HG02973 (cell line): ENCODE measurements at regions not wholly inside any gene's neighbourhood (a gene's known extent, or its start where the extent isn't known, plus 50 kb on each side); places are given as distances from the start of the nearest gene placed in this dataset.

Source experiments
- ATAC-seq: cut with Tn5 transposase; IDR thresholded peaks from one replicate; pipeline ENCODE4 v1.9.1; 2021; ENCODE audit warnings: moderate library complexity; ENCODE audit not compliant: unreplicated experiment

GRCh38 chr16:31700530-31701388 is 172.8 kb upstream of the ZNF267 start:
- peak; percentile 37 for ATAC-seq

GRCh38 chr16:31701734-31702133 is 171.9 kb upstream of the ZNF267 start:
- no peak for ATAC-seq

GRCh38 chr16:31702796-31703195 is 170.8 kb upstream of the ZNF267 start:
- no peak for ATAC-seq

GRCh38 chr16:31703526-31704128 is 170.0 kb upstream of the ZNF267 start:
- ATAC-seq: no peak

- no peak for ATAC-seq
These were observed 169.5 kb upstream of the ZNF267 start for GRCh38 chr16:31704138-31704537.

GRCh38 chr16:31705371-31705770 is 168.2 kb upstream of the ZNF267 start:
- no peak for ATAC-seq

GRCh38 chr16:31706318-31706717 is 167.3 kb upstream of the ZNF267 start:
- ATAC-seq: no peak

GRCh38 chr16:31706925-31707324 is 166.7 kb upstream of the ZNF267 start:
- no peak for ATAC-seq

GRCh38 chr16:31707743-31708335 is 165.8 kb upstream of the ZNF267 start:
- ATAC-seq: no peak

- no peak for ATAC-seq
These were observed 165.3 kb upstream of the ZNF267 start for GRCh38 chr16:31708348-31708747.

GRCh38 chr16:31709181-31709580 is 164.4 kb upstream of the ZNF267 start:
- no peak for ATAC-seq

GRCh38 chr16:31710134-31710533 is 163.5 kb upstream of the ZNF267 start:
- ATAC-seq: no peak

- no peak for ATAC-seq
These were observed 162.7 kb upstream of the ZNF267 start for GRCh38 chr16:31710880-31711279.

GRCh38 chr16:31711344-31711845 is 162.2 kb upstream of the ZNF267 start:
- ATAC-seq: no peak

- ATAC-seq: no peak
These were observed 161.5 kb upstream of the ZNF267 start for GRCh38 chr16:31712064-31712540.

GRCh38 chr16:31713071-31713944 is 160.3 kb upstream of the ZNF267 start:
- ATAC-seq: peak; percentile 93

GRCh38 chr16:31713945-31714902 is 159.4 kb upstream of the ZNF267 start:
- no peak for ATAC-seq

- no peak for ATAC-seq
These were observed 158.6 kb upstream of the ZNF267 start for GRCh38 chr16:31714903-31715504.

- no peak for ATAC-seq
These were observed 157.7 kb upstream of the ZNF267 start for GRCh38 chr16:31715915-31716314.
